Thyroid gland (tissue), 4 donors: ENCODE measurements at regions not wholly inside any gene's neighbourhood (a gene's known extent, or its start where the extent isn't known, plus 50 kb on each side); places are given as distances from the start of the nearest gene placed in this dataset.
A peak's percentile ranks its signal among the peaks of the same experiment; 100 is the strongest.

ENCODE experiments used
- DNase-seq, 2 donors: peaks; one replicate each; pipeline ENCODE4 v3.0.0-alpha.2; 2019
- H3K27ac ChIP-seq, 3 donors: fragments of 200-600 bp; sonication (generic); 1 replicate in 2 of 3; 2 replicates in 1 of 3; pipeline ENCODE4 v1.5.1; 2016 to 2019; ENCODE audit warnings: mild to moderate bottlenecking in 1 of 3, moderate library complexity in 1 of 3
- H3K27me3 ChIP-seq: fragments of 200-600 bp; sonication (generic); one replicate; pipeline ENCODE4 v1.5.1; 2019
- H3K36me3 ChIP-seq, 2 donors: fragments of 200-600 bp; sonication (generic); one replicate each; pipeline ENCODE4 v1.5.1; 2016 to 2019
- H3K4me1 ChIP-seq, 2 donors: fragments of 200-600 bp; sonication (generic); one replicate each; pipeline ENCODE4 v1.5.1; 2017 to 2019
- H3K4me3 ChIP-seq, 3 donors: fragments of 200-600 bp; sonication (generic); replicated peaks in 1 of 3; 1 replicate in 2 of 3; 2 replicates in 1 of 3; pipeline ENCODE4 v1.5.1; 2016; ENCODE audit warnings: mild to moderate bottlenecking in 1 of 3
- H3K9me3 ChIP-seq: fragments of 200-600 bp; sonication (generic); one replicate; pipeline ENCODE4 v1.5.1; 2017
- POLR2A ChIP-seq, 2 donors: fragments of 450-650 bp; IDR thresholded peaks; one replicate each; pipeline ENCODE4 v1.6.1; 2017; ENCODE audit warnings: antibody characterized with exemption in 2 of 2, mild to moderate bottlenecking in 2 of 2, moderate library complexity in 1 of 2
- WGBS, 2 donors: methylation state at CpG; one replicate each; pipeline ENCODE4 v1.1.5; 2017; 5-methylcytosine and 5-hydroxymethylcytosine counted together
- intact Hi-C: fragments of 100-400 bp; cut with DNase I; formaldehyde crosslinking; loops from one replicate; pipeline ENCODE4 v1.15.1; 2023
- TF ChIP-seq, protein P1 (sequence below), 6 experiments: fragments of 200-600 bp in 3 of 6; fragments of 450-650 bp in 3 of 6; sonication (generic) in 3 of 6; IDR thresholded peaks; one replicate each; pipeline ENCODE4 v1.5.1; 2016 to 2019; ENCODE audit warnings: antibody characterized with exemption in 6 of 6, mild to moderate bottlenecking in 2 of 6, inconsistent platforms in 1 of 6, moderate library complexity in 1 of 6

- no peak overlapping the region for H3K4me3 ChIP-seq
- peaks cover 17 to 18% of the 10 kb centered on the region in 2 donors for H3K4me1 ChIP-seq
- DNase-seq = peak; percentile 68 to 69
- peak overlapping the region; percentile 55 to 79 (median 67) for H3K27ac ChIP-seq
- H3K36me3 ChIP-seq = no peaks in the 10 kb centered on the region
- intact Hi-C loops = no loop called here
- 9 to 12% methylated on average over 3 of the region's 3 CpGs for WGBS, 2 donors
- no peaks in the 10 kb centered on the region for H3K9me3 ChIP-seq
- TF ChIP-seq POLR2A (IDR thresholded peaks at IDR 0.05) = peak in 1 of 2 donors; percentile 33
- TF ChIP-seq, protein P1, sequence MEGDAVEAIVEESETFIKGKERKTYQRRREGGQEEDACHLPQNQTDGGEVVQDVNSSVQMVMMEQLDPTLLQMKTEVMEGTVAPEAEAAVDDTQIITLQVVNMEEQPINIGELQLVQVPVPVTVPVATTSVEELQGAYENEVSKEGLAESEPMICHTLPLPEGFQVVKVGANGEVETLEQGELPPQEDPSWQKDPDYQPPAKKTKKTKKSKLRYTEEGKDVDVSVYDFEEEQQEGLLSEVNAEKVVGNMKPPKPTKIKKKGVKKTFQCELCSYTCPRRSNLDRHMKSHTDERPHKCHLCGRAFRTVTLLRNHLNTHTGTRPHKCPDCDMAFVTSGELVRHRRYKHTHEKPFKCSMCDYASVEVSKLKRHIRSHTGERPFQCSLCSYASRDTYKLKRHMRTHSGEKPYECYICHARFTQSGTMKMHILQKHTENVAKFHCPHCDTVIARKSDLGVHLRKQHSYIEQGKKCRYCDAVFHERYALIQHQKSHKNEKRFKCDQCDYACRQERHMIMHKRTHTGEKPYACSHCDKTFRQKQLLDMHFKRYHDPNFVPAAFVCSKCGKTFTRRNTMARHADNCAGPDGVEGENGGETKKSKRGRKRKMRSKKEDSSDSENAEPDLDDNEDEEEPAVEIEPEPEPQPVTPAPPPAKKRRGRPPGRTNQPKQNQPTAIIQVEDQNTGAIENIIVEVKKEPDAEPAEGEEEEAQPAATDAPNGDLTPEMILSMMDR (IDR thresholded peaks at IDR 0.05) = no peak
- no peaks in the 10 kb centered on the region for H3K27me3 ChIP-seq
Measured at GRCh38 chr1:185646202-185646683, 87.9 kb upstream of the HMCN1 start.

GRCh38 chr1:185645686-185646085, 88.5 kb upstream of the HMCN1 start:
- H3K9me3 ChIP-seq = no peaks in the 10 kb centered on the region
- intact Hi-C loops = no loop called here
- no peaks in the 10 kb centered on the region for H3K27me3 ChIP-seq
- peak overlapping the region; percentile 35 to 79 (median 67) for H3K27ac ChIP-seq
- DNase-seq = no peak
- no peak overlapping the region for H3K4me3 ChIP-seq
- 39 to 44% methylated on average over 1 of the region's 1 CpG for WGBS, 2 donors
- TF ChIP-seq, protein P1 (IDR thresholded peaks at IDR 0.05) = no peak
- no peak for TF ChIP-seq POLR2A (IDR thresholded peaks at IDR 0.05)
- H3K36me3 ChIP-seq = no peaks in the 10 kb centered on the region
- peaks cover 17 to 18% of the 10 kb centered on the region in 2 donors for H3K4me1 ChIP-seq

- DNase-seq = no peak
- Histone ChIP-seq H3K36me3 (no peaks in the 10 kb centered on the region), H3K9me3 (no peaks in the 10 kb centered on the region), H3K27ac (peak overlapping the region in 2 of 3 donors; percentile 67 to 79), H3K4me1 (peaks cover 17 to 18% of the 10 kb centered on the region in 2 donors), H3K4me3 (no peak overlapping the region), H3K27me3 (no peaks in the 10 kb centered on the region)
- 92 to 95% methylated on average over 2 of the region's 2 CpGs for WGBS, 2 donors
- TF ChIP-seq POLR2A (IDR thresholded peaks at IDR 0.05) = no peak
- TF ChIP-seq, protein P1 (IDR thresholded peaks at IDR 0.05) = no peak
- intact Hi-C loops = no loop called here
Measured at GRCh38 chr1:185645162-185645640, 89.0 kb upstream of the HMCN1 start.

- H3K4me3 ChIP-seq = no peak overlapping the region
- no peaks in the 10 kb centered on the region for H3K36me3 ChIP-seq
- DNase-seq = no peak
- H3K27me3 ChIP-seq = no peaks in the 10 kb centered on the region
- intact Hi-C loops = no loop called here
- peaks cover 17 to 18% of the 10 kb centered on the region in 2 donors for H3K4me1 ChIP-seq
- WGBS, 2 donors = 83% methylated on average over 1 of the region's 1 CpG
- TF ChIP-seq, protein P1 (IDR thresholded peaks at IDR 0.05) = no peak
- no peak for TF ChIP-seq POLR2A (IDR thresholded peaks at IDR 0.05)
- H3K27ac ChIP-seq = no peak overlapping the region
- H3K9me3 ChIP-seq = no peaks in the 10 kb centered on the region
Measured at GRCh38 chr1:185644531-185644930, 89.7 kb upstream of the HMCN1 start.

GRCh38 chr1:185636848-185637247, 97.3 kb upstream of the HMCN1 start:
- Histone ChIP-seq H3K9me3 (no peaks in the 10 kb centered on the region), H3K4me3 (no peak overlapping the region), H3K27me3 (no peaks in the 10 kb centered on the region), H3K27ac (no peak overlapping the region), H3K4me1 (no peaks in the 10 kb centered on the region), H3K36me3 (no peaks in the 10 kb centered on the region)
- DNase-seq = no peak
- no peak for TF ChIP-seq POLR2A (IDR thresholded peaks at IDR 0.05)
- TF ChIP-seq, protein P1 (IDR thresholded peaks at IDR 0.05) = no peak
- intact Hi-C loops = no loop called here
